Spinal cord (tissue), 9 donors: ENCODE measurements at regions not wholly inside any gene's neighbourhood (a gene's known extent, or its start where the extent isn't known, plus 50 kb on each side); places are given as distances from the start of the nearest gene placed in this dataset.
"Not testable (repeated sequence)": the region's sequence is repeated elsewhere in the genome, so short reads cannot be mapped to it uniquely, and the experiment has no call there.

ENCODE experiments used
- DNase-seq, 6 donors: peaks; one replicate each; pipeline versions ENCODE4 v3.0.0 to v3.0.0-alpha.2; 2013 to 2015; ENCODE audit warnings: low spot score in 6 of 6, low read depth in 4 of 6
- H3K27ac ChIP-seq: one replicate; pipeline ENCODE4 v1.5.1; 2013; ENCODE audit warnings: low read depth, low read length, control low read depth
- H3K27me3 ChIP-seq: one replicate; pipeline ENCODE4 v1.6.1; 2013; ENCODE audit warnings: low read length; ENCODE audit not compliant: control insufficient read depth, insufficient read depth
- H3K36me3 ChIP-seq: one replicate; pipeline ENCODE4 v1.6.1; 2013; ENCODE audit warnings: low read length; ENCODE audit not compliant: control insufficient read depth, insufficient read depth
- H3K4me1 ChIP-seq: one replicate; pipeline ENCODE4 v1.6.1; 2013; ENCODE audit warnings: low read length; ENCODE audit not compliant: control insufficient read depth, insufficient read depth
- H3K4me3 ChIP-seq: one replicate; pipeline ENCODE4 v1.5.1; 2013; ENCODE audit warnings: low read depth, low read length, control low read depth
- H3K9me3 ChIP-seq: one replicate; pipeline ENCODE4 v1.6.1; 2013; ENCODE audit warnings: low read length; ENCODE audit not compliant: control insufficient read depth, insufficient read depth
- WGBS: methylation state at CpG from one replicate; pipeline ENCODE4 v1.1.5; 2013; ENCODE audit warnings: missing lambda C conversion rate; ENCODE audit not compliant: insufficient coverage; 5-methylcytosine and 5-hydroxymethylcytosine counted together
- donor health status: healthy.

GRCh38 chr10:2546894-2547293 is 520.5 kb upstream of the PFKP start:
- WGBS = no CpG with 5 or more reads among the region's 3 CpGs
- H3K4me1 ChIP-seq = not testable (repeated sequence)

GRCh38 chr10:2543974-2544373 is 523.4 kb upstream of the PFKP start:
- Histone ChIP-seq H3K27me3 (no peaks in the 10 kb centered on the region), H3K4me3 (no peak overlapping the region), H3K9me3 (no peaks in the 10 kb centered on the region), H3K4me1 (no peaks in the 10 kb centered on the region), H3K27ac (no peak overlapping the region), H3K36me3 (no peaks in the 10 kb centered on the region)
- DNase-seq = no peak
- 93% methylated on average over 2 of the region's 3 CpGs for WGBS

More at GRCh38 chr10:2546894-2547293, 520.5 kb upstream of the PFKP start:
- H3K9me3 ChIP-seq, H3K36me3 ChIP-seq, H3K27ac ChIP-seq, H3K4me3 ChIP-seq, DNase-seq, H3K27me3 ChIP-seq: not testable (repeated sequence)

- H3K9me3 ChIP-seq = no peaks in the 10 kb centered on the region
- H3K4me3 ChIP-seq = no peak overlapping the region
- no peaks in the 10 kb centered on the region for H3K36me3 ChIP-seq
- H3K27ac ChIP-seq = no peak overlapping the region
- DNase-seq = no peak
- H3K27me3 ChIP-seq = no peaks in the 10 kb centered on the region
- 81% methylated on average over 15 of the region's 17 CpGs for WGBS
- no peaks in the 10 kb centered on the region for H3K4me1 ChIP-seq
Observed at GRCh38 chr10:2543142-2543886, 524.0 kb upstream of the PFKP start.

GRCh38 chr10:2541176-2541575 is 526.2 kb upstream of the PFKP start:
- Histone ChIP-seq H3K27ac (no peak overlapping the region), H3K36me3 (no peaks in the 10 kb centered on the region), H3K4me3 (no peak overlapping the region), H3K4me1 (no peaks in the 10 kb centered on the region), H3K9me3 (no peaks in the 10 kb centered on the region), H3K27me3 (no peaks in the 10 kb centered on the region)
- DNase-seq = no peak
- WGBS = no CpG with 5 or more reads among the region's 4 CpGs

- H3K4me1 ChIP-seq = peaks cover 4% of the 10 kb centered on the region
- DNase-seq = no peak
- no peaks in the 10 kb centered on the region for H3K36me3 ChIP-seq
- 60% methylated on average over 1 of the region's 5 CpGs for WGBS
- H3K27me3 ChIP-seq = no peaks in the 10 kb centered on the region
- no peak overlapping the region for H3K4me3 ChIP-seq
- H3K27ac ChIP-seq = no peak overlapping the region
- no peaks in the 10 kb centered on the region for H3K9me3 ChIP-seq
Observed at GRCh38 chr10:2529945-2530344, 537.4 kb upstream of the PFKP start.

GRCh38 chr10:2525781-2526180 is 541.6 kb upstream of the PFKP start:
- Histone ChIP-seq H3K36me3 (no peaks in the 10 kb centered on the region), H3K4me1 (peaks cover 4% of the 10 kb centered on the region), H3K27me3 (no peaks in the 10 kb centered on the region), H3K9me3 (no peaks in the 10 kb centered on the region), H3K4me3 (no peak overlapping the region), H3K27ac (no peak overlapping the region)
- 96% methylated on average over 12 of the region's 12 CpGs for WGBS
- DNase-seq = no peak

- Histone ChIP-seq H3K27ac (no peak overlapping the region), H3K27me3 (no peaks in the 10 kb centered on the region), H3K9me3 (no peaks in the 10 kb centered on the region), H3K36me3 (no peaks in the 10 kb centered on the region), H3K4me1 (no peaks in the 10 kb centered on the region), H3K4me3 (no peak overlapping the region)
- 88% methylated on average over 1 of the region's 8 CpGs for WGBS
- DNase-seq = no peak
Observed at GRCh38 chr10:2519139-2519538, 548.2 kb upstream of the PFKP start.

GRCh38 chr10:2509081-2509531 is 558.2 kb upstream of the PFKP start:
- no peak overlapping the region for H3K4me3 ChIP-seq
- H3K27me3 ChIP-seq = no peaks in the 10 kb centered on the region
- H3K9me3 ChIP-seq = no peaks in the 10 kb centered on the region
- H3K36me3 ChIP-seq = no peaks in the 10 kb centered on the region
- no peak overlapping the region for H3K27ac ChIP-seq
- WGBS = 85% methylated on average over 3 of the region's 4 CpGs
- no peak for DNase-seq
- no peaks in the 10 kb centered on the region for H3K4me1 ChIP-seq

- not testable (repeated sequence) for H3K27me3 ChIP-seq, H3K36me3 ChIP-seq, H3K4me3 ChIP-seq, DNase-seq, H3K27ac ChIP-seq, H3K4me1 ChIP-seq, H3K9me3 ChIP-seq
- 56% methylated on average over 49 of the region's 58 CpGs for WGBS
Observed at GRCh38 chr10:2501366-2501940, 565.9 kb upstream of the PFKP start.

GRCh38 chr10:2494399-2494798 is 572.9 kb upstream of the PFKP start:
- Histone ChIP-seq H3K9me3 (no peaks in the 10 kb centered on the region), H3K36me3 (no peaks in the 10 kb centered on the region), H3K27ac (no peak overlapping the region), H3K4me1 (no peaks in the 10 kb centered on the region), H3K4me3 (no peak overlapping the region), H3K27me3 (no peaks in the 10 kb centered on the region)
- WGBS = 100% methylated on average over 3 of the region's 6 CpGs
- DNase-seq = no peak
